Loucy (cell line): ENCODE measurements at regions not wholly inside any gene's neighbourhood (a gene's known extent, or its start where the extent isn't known, plus 50 kb on each side); places are given as distances from the start of the nearest gene placed in this dataset.

Experiments
- H2AFZ ChIP-seq: fragments of 200-600 bp; sonication (generic); 2 replicates; pipeline ENCODE4 v1.6.0; 2016; ENCODE audit warnings: antibody characterized with exemption, mild to moderate bottlenecking, low read length, moderate library complexity
- H3F3A ChIP-seq: fragments of 200-600 bp; 2 replicates; pipeline ENCODE4 v1.6.0; 2016; ENCODE audit warnings: antibody characterized with exemption, low read depth, mild to moderate bottlenecking
- H3K27me3 ChIP-seq: fragments of 200-600 bp; sonication (generic); 2 replicates; pipeline ENCODE4 v1.6.1; 2014; ENCODE audit warnings: low read length, mild to moderate bottlenecking; ENCODE audit not compliant: insufficient read depth, poor library complexity, severe bottlenecking
- H3K36me3 ChIP-seq: fragments of 200-600 bp; sonication (generic); 2 replicates; pipeline ENCODE4 v1.6.1; 2016; ENCODE audit warnings: low read length; ENCODE audit not compliant: insufficient read depth
- H3K4me1 ChIP-seq: fragments of 200-600 bp; sonication (generic); 2 replicates; pipeline ENCODE4 v1.5.1; 2014; ENCODE audit warnings: low read length, mild to moderate bottlenecking; ENCODE audit not compliant: insufficient read depth, poor library complexity, severe bottlenecking
- H3K4me2 ChIP-seq: fragments of 200-600 bp; sonication (generic); 2 replicates; pipeline ENCODE4 v1.6.0; 2014; ENCODE audit warnings: antibody characterized with exemption, low read length, low read depth, mild to moderate bottlenecking; ENCODE audit not compliant: poor library complexity, severe bottlenecking
- H3K4me3 ChIP-seq: fragments of 200-600 bp; sonication (generic); 2 replicates; pipeline ENCODE4 v1.5.1; 2014; ENCODE audit warnings: low read length, mild to moderate bottlenecking, mixed read lengths; ENCODE audit not compliant: poor library complexity, severe bottlenecking
- H3K79me2 ChIP-seq: fragments of 200-600 bp; sonication (generic); 2 replicates; pipeline ENCODE4 v1.6.1; 2014; ENCODE audit warnings: low read length; ENCODE audit not compliant: insufficient read depth
- H3K9ac ChIP-seq: fragments of 200-600 bp; sonication (generic); 2 replicates; pipeline ENCODE4 v1.6.0; 2014; ENCODE audit warnings: mild to moderate bottlenecking, low read depth, low read length, moderate library complexity; ENCODE audit not compliant: poor library complexity, severe bottlenecking
- H3K9me2 ChIP-seq: fragments of 200-600 bp; sonication (generic); replicated peaks from 2 replicates; pipeline ENCODE4 v1.6.1; 2016; ENCODE audit warnings: low read depth, low read length, mixed read lengths
- H3K9me3 ChIP-seq: fragments of 200-600 bp; sonication (generic); 2 replicates; pipeline ENCODE4 v1.6.1; 2014; ENCODE audit warnings: mild to moderate bottlenecking, antibody characterized with exemption, low read length, low read depth; ENCODE audit not compliant: insufficient read depth
- H4K20me1 ChIP-seq: fragments of 200-600 bp; sonication (generic); 2 replicates; pipeline ENCODE4 v1.6.0; 2014; ENCODE audit warnings: antibody characterized with exemption, low read length, mild to moderate bottlenecking; ENCODE audit not compliant: insufficient read depth, poor library complexity, severe bottlenecking
- EZH2phosphoT487 ChIP-seq: fragments of 200-600 bp; IDR thresholded peaks from 2 replicates; pipeline ENCODE4 v1.6.1; 2018; ENCODE audit warnings: antibody characterized with exemption, mild to moderate bottlenecking, moderate library complexity, borderline replicate concordance
- TF ChIP-seq, protein P1 (sequence below): fragments of 200-600 bp; sonication (generic); conservative IDR thresholded peaks from 2 replicates; pipeline ENCODE4 v1.5.1; 2014; ENCODE audit warnings: mild to moderate bottlenecking, antibody characterized with exemption, low read length

DNA sequence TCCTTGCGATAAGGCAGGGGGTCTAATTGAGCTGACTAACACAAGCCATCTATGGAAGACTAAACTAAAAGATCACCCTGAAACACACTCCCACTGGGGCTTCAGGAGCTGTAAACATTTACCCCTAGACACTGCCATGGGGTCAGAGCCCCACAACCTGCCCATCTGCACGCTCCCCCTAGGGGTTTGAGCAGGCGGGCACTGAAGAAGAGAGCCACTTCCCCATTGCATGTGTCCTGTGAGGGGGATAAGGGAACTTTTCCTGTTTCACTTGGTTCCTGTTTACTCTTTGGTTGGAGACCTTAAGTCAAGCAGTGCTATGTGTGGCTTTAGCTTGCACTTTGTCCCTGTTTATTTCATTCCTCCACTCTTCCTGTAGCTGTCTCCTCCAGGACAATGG, 1929.5 kb upstream of the CDH9 start:
- no peak overlapping the region for H2AFZ ChIP-seq

DNA sequence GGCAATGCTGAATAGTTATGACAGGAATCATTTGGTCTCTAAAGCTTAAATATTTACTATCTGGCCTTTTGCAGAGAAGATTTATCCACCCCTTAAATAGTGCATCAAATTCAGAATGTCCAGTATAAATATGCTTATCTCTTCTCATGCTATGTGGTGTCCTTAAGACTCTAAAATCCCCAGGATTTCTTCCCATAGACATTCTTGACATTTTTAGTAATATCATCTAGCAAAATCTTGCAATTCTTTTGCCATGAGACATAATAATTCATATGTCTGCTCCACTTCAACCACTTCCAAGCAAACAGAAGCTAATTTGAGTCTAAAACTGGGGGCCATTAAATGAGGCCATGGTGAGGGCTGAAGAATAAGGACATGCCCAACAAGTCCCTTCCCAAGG, 1923.4 kb upstream of the CDH9 start:
- Histone ChIP-seq H3K9me2 (no peaks in the 10 kb centered on the region), H3K36me3 (no peaks in the 10 kb centered on the region), H3K4me1 (no peaks in the 10 kb centered on the region), H4K20me1 (no peaks in the 10 kb centered on the region), H3K27me3 (no peaks in the 10 kb centered on the region), H3K4me3 (no peak overlapping the region), H3K4me2 (no peak overlapping the region), H3K9ac (no peak overlapping the region), H3K79me2 (no peaks in the 10 kb centered on the region), H3K9me3 (no peaks in the 10 kb centered on the region), H3F3A (no peaks in the 10 kb centered on the region), H2AFZ (no peak overlapping the region)
- TF ChIP-seq, protein P1, sequence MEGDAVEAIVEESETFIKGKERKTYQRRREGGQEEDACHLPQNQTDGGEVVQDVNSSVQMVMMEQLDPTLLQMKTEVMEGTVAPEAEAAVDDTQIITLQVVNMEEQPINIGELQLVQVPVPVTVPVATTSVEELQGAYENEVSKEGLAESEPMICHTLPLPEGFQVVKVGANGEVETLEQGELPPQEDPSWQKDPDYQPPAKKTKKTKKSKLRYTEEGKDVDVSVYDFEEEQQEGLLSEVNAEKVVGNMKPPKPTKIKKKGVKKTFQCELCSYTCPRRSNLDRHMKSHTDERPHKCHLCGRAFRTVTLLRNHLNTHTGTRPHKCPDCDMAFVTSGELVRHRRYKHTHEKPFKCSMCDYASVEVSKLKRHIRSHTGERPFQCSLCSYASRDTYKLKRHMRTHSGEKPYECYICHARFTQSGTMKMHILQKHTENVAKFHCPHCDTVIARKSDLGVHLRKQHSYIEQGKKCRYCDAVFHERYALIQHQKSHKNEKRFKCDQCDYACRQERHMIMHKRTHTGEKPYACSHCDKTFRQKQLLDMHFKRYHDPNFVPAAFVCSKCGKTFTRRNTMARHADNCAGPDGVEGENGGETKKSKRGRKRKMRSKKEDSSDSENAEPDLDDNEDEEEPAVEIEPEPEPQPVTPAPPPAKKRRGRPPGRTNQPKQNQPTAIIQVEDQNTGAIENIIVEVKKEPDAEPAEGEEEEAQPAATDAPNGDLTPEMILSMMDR: no peak
- TF ChIP-seq EZH2phosphoT487: no peak

More for the DNA sequence above, 1929.5 kb upstream of the CDH9 start:
- Histone ChIP-seq H3F3A (no peaks in the 10 kb centered on the region), H3K4me1 (no peaks in the 10 kb centered on the region), H3K4me2 (no peak overlapping the region), H3K9ac (no peak overlapping the region), H3K36me3 (no peaks in the 10 kb centered on the region), H3K4me3 (no peak overlapping the region), H3K9me3 (no peaks in the 10 kb centered on the region), H3K9me2 (no peaks in the 10 kb centered on the region), H3K27me3 (no peaks in the 10 kb centered on the region), H4K20me1 (no peaks in the 10 kb centered on the region), H3K79me2 (no peaks in the 10 kb centered on the region)
- TF ChIP-seq EZH2phosphoT487: no peak
- TF ChIP-seq, protein P1: no peak

DNA sequence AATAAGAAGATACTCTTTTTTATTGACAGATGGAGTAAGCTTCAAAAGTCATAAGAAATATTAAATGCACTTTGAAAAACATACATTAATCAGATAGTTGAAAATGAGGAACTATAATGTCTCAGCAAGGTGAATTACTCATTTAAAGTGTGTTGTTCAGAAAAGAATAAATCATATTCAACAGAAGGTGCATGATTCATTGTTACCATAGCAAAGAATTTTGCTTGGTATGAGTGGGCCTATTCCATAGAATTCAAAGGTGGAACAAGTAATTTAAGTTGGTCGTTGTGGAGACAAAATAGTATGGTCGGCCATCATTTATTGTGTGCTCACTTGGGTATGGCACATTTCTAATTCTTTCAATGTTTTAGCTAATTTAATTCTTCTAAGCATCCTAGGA, 1920.2 kb upstream of the CDH9 start:
- Histone ChIP-seq H2AFZ (no peak overlapping the region), H3K79me2 (no peaks in the 10 kb centered on the region), H3K4me3 (no peak overlapping the region), H3K36me3 (no peaks in the 10 kb centered on the region), H4K20me1 (no peaks in the 10 kb centered on the region), H3K27me3 (no peaks in the 10 kb centered on the region), H3F3A (no peaks in the 10 kb centered on the region), H3K4me2 (no peak overlapping the region), H3K4me1 (no peaks in the 10 kb centered on the region), H3K9me3 (no peaks in the 10 kb centered on the region), H3K9ac (no peak overlapping the region), H3K9me2 (no peaks in the 10 kb centered on the region)
- TF ChIP-seq EZH2phosphoT487: no peak
- TF ChIP-seq, protein P1: no peak
